GM19395 (cell line): ENCODE measurements at regions not wholly inside any gene's neighbourhood (a gene's known extent, or its start where the extent isn't known, plus 50 kb on each side); places are given as distances from the start of the nearest gene placed in this dataset.

Experiments
- ATAC-seq: cut with Tn5 transposase; IDR thresholded peaks from one replicate; pipeline ENCODE4 v1.9.1; 2021; ENCODE audit warnings: mild to moderate bottlenecking, moderate library complexity; ENCODE audit not compliant: unreplicated experiment

GRCh38 chr2:217722883-217723472 is 279.8 kb downstream of the TNS1 start:
- no peak for ATAC-seq

GRCh38 chr2:217717646-217718045 is 285.1 kb downstream of the TNS1 start:
- ATAC-seq: no peak

- ATAC-seq: no peak
These were observed 287.3 kb downstream of the TNS1 start for GRCh38 chr2:217715484-217715883.

DNA sequence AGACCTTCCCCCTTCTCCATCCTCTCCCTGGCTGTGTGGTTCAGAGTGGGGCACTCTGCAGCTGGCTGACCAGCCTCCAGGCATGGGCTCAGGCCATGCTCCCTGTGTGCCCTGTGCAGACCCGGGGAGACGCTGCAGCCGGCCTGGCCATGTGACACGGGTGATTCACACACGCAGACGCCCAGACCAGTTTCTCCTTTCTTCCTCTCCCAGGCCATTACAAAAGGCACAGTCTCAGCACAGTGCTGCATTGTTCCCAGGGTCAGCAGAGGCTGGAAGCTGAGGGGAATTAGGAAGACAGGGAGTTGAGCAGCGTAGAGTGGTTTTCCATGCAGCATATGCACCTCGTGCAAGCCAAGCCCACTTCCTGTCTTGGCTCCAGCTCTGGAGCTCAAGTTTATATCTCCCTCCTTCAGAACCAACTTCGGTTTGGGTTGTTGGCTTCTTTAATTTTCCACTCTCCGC is 288.5 kb downstream of the TNS1 start:
- no peak for ATAC-seq

DNA sequence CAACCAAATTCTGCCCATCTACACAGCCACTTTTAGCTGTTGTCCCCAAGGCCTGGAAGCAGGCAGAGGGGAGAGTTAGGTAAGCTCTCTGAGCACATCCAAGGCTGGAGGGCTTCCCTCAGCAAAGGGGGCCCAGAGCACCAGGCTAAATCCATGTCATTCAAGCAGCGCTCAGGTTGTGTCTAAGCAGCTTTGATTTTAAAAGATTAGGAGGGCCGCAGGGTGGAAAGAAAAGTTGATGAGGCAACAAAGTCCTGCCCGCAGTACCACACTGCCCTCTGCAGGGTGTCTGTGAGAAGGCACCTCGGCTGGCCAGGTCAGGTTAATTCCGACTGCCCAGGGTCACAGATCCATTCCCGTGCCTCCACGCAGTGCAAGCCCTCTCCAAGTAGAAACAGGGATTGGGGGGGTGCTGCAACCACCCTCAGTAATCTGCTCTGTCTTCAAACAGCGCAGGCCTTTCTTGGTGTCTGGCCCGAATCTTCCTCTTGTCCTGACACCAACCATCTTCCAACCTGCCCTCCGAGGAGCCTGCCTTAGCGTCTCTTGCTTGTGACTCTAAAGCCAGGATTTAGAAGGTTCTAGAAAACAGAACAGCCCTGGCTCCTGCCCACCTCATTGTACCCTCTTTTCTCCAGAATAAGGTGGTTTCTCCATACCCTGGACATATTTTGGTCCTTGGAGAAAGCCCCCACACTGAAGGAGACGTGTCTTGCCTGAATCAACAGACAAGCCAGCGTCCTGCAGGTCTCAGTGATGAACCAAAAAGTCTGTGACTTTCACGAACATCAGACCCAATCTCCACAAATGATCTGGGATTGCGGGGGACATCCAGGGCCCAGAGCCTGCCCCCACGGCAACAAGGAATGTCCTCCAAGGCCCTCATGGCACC is 289.2 kb downstream of the TNS1 start:
- ATAC-seq: no peak

- no peak for ATAC-seq
These were observed 290.4 kb downstream of the TNS1 start for GRCh38 chr2:217712431-217712830.

DNA sequence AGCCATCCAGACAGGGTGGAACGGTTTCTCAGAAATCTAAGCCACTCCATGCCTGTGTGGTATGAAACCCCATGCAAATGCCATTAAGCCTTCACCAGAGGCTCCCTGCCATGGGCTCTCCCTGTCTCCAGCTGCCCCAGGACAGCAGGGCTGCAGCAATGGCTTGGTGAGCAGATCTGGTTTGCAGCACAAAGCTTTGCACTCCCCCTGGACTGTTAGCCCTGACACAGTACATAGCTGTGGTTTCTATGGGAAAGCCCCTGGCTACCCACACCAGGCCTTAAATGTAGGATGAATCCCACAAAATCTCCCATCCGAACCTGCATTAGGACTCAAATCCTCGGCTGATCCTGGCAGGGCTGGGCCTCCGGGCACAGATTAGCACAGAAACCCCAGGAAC is 291.6 kb downstream of the TNS1 start:
- no peak for ATAC-seq

- ATAC-seq: no peak
These were observed 292.5 kb downstream of the TNS1 start for GRCh38 chr2:217710211-217710765.

GRCh38 chr2:217709478-217710210 is 293.2 kb downstream of the TNS1 start:
- no peak for ATAC-seq

DNA sequence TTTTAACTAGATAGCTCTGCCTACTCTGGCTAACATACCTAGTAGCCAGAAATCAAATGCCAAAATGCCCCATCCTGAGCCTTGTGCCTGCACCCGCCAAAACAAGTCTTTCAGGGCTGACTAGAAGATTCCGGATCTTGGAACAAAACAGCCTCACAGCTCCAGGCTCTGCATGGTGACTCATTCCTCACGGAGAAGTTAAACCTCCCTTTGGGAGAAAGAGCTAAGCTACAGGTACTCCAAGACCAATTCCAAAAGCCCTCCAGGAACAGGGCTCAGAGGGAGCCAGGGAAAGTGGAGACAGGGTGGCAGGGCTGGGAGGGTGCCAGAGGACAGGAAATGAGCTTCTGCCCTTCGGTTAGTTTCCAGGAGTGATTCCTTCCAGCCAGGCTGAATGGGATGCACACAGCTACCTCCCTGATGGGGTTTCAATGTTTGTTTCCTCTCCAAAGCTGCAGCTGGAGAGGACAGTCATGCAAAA is 295.6 kb downstream of the TNS1 start:
- no peak for ATAC-seq

DNA sequence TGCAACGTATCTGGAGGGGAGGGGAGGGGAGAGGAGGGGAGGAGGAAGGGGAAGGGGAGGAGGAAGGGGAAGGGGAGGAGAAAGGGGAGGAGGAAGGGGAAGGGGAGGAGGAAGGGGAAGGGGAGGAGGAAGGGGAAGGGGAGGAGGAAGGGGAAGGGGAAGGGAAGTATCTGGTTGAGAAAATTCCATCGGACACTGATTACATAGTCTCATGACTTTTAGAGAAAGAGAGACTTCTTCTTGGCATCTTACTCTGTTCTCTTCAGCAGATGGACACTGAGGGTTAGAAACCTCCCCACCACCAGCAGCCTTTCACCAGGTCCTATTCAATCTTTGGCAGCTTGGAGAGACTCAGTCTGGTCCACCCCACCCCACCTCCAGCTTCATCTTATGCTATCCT is 296.3 kb downstream of the TNS1 start:
- no peak for ATAC-seq

DNA sequence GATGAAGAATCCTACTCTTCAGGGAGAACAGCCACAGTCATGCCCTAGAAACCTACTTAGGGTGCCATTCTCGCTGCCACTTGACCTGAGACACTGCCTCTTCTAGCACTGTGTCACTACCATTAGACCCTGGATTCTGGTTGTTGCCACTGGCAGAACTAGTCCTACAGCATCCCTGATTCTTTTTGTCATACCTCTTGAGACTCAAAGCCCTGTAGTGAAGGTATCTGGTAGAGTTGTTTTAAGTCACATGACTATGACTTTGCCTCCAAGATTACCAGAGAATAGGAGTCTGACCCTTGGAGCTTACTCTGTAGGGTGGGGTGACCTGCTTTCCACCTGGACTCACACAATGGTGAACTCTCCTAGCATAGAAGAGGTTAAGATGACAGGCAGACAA is 296.7 kb downstream of the TNS1 start:
- no peak for ATAC-seq

DNA sequence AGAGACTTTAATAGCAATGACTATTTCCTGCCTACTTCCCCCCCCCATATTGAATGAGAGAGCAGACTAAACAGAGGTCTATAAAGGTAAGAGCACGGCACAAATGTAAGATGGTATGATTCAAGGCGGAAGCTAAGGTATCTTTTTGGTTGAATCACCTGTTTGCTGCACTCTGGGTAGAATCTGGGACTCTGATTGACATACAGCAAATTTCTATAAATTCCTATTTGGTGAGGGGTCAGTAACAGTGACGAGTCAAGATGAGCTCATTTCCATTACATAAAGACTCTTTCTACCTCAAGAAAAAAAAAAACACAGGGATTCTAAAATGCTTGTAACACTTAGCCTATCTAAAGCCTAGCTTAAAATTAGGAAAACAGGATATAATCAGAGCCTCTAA is 297.3 kb downstream of the TNS1 start:
- no peak for ATAC-seq

DNA sequence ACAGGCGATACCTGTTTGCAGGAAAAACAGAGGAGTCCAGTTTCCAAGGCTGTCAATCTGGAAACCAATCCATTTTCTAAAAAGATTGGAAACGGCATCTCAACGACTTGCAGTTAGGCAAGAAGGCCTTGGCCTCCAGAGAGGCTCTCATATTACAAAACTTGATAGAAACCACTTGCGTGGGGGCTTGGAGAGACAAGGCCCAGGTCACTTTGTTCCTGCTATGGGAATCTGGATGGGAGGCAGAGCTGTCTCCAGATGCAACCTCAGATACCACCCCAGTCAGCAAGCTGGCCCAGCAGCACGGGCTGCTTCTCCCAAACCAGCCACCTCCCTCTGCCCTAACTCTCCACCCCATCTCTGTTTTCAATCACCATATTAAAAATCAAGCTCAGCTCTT is 298.8 kb downstream of the TNS1 start:
- no peak for ATAC-seq

DNA sequence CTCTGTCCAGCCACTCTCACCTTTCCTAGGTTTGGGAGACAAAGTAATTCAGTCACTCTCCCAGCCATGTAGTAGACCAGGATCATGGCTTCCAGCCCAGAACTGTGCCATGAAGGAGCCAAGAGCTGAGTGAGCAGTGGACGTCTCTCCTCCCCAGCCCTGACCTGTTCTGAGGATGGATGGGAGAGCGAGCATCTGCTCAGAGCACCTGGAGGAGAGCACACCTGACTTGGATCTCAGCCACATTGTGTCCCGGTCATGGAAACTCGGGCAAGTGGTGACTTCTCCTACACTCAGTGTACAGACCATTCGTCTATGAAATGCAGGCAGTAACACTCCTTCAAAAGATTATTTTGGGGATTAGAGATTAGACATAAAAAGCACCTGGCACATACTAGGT is 299.7 kb downstream of the TNS1 start:
- ATAC-seq: no peak

DNA sequence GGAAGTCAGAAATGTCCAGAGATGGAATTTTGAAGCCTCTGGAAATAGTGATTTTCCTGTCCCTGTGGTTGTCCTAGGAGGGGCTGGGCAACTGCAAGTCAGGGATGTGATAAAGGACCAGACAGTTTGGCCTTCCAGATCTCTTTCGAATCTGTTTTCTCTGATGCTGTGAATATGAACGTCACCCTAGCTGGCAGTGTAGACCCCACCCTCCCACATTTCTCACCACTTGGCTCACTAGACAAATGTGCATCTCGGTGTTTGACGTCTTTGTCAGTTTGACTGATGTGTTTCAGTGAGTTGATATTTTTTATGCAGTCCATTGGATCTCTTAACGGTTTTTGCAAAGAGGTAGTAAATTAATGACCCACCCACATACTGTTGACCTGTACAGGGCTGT is 301.2 kb downstream of the TNS1 start:
- no peak for ATAC-seq

- no peak for ATAC-seq
These were observed 304.1 kb downstream of the TNS1 start for GRCh38 chr2:217698691-217699090.

DNA sequence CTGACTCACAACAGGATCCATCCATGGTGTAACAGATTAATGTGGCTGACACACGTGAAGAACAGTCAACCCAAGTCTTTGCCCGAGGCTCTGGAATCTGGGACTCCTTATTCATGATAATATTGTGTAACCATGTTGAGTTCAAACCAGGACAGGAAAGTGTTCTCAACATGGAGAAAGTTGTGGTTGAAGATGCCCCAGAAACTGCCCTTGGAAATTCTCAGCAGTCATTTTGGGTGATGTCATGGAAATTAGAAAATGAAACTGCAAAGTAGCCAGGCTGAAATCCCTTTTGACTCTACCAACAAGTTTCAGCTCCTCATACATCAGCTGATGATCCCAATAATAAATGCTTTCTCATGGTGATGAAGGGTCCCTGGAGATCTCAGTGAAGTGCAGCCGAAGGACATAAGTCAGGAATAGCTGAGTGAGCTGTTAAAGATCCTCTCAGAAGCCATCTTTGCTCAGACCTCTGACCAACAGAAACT is 307.7 kb downstream of the TNS1 start:
- no peak for ATAC-seq

DNA sequence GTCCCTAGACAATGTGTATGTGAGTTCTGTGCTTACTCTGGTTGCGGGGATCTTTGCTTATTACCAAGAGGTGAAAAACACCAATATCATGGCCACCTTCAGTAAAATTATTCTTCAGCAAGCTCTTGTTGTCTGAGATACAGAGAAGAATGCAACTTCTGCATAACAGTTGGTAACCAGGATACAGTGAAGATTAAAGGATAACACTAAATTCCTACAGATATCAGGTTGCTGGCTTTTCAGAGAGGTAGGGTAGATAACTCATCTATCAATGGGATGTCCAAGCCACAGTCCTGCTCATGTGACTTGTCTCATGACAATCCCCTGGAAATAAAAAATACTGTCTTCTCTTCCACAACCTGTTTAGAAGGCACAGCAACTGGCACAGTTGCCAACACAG is 308.5 kb downstream of the TNS1 start:
- no peak for ATAC-seq

DNA sequence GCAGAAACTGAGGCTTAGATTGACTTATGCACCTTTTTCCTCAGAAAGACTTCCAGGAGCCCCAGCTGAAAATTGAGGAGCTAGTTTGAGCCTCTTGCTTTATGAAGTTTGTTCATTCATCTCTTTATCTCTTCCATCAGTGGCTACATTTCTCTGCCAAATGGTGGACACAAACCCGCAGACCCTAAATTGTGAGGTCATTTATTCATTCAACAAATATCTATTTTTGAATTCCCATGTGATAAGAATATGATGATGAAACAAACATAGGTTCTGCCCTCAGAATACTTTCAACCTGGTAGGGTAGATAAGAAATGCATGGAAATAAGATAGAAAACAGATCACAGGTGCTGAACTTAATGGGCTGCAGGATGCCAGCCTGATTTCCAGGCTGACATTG is 309.4 kb downstream of the TNS1 start:
- no peak for ATAC-seq
